ENCODE measurements at regions not wholly inside any gene's neighbourhood (a gene's known extent, or its start where the extent isn't known, plus 50 kb on each side); places are given as distances from the start of the nearest gene placed in this dataset.

DNA sequence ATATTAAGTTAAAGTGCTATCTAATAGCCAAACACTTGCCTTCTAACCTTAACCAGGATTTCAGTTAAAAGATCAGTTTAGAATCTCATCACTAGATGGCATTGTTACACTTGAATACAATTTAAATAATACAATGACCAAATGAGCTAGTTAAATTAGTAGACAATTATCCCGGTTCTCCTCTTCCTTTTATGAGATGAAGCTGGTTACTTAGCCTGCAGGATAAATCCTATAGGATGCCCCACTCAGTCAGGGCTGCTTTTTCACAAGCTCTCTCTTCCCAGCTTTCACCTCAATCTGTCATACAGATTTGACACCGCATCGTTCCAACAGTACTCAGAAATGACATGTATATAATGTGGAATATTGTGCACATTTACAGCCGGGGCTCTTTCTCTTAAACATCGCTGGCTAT lies 678.8 kb downstream of the KCNJ3 start:
- TF ChIP-seq EP300 (IDR thresholded peaks at IDR 0.05), result no peak
- TF ChIP-seq, protein P1, sequence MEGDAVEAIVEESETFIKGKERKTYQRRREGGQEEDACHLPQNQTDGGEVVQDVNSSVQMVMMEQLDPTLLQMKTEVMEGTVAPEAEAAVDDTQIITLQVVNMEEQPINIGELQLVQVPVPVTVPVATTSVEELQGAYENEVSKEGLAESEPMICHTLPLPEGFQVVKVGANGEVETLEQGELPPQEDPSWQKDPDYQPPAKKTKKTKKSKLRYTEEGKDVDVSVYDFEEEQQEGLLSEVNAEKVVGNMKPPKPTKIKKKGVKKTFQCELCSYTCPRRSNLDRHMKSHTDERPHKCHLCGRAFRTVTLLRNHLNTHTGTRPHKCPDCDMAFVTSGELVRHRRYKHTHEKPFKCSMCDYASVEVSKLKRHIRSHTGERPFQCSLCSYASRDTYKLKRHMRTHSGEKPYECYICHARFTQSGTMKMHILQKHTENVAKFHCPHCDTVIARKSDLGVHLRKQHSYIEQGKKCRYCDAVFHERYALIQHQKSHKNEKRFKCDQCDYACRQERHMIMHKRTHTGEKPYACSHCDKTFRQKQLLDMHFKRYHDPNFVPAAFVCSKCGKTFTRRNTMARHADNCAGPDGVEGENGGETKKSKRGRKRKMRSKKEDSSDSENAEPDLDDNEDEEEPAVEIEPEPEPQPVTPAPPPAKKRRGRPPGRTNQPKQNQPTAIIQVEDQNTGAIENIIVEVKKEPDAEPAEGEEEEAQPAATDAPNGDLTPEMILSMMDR (IDR thresholded peaks at IDR 0.05), result no peak

Measured in ovary (tissue), 3 donors.